Type B pancreatic cell (in vitro differentiated cells): ENCODE measurements at regions not wholly inside any gene's neighbourhood (a gene's known extent, or its start where the extent isn't known, plus 50 kb on each side); places are given as distances from the start of the nearest gene placed in this dataset.

Source experiments
- DNase-seq: peaks from one replicate; pipeline ENCODE4 v3.0.0; 2021; ENCODE audit warnings: mixed read lengths; ENCODE audit not compliant: unreplicated experiment; ENCODE audit errors: extremely low spot score
- H3K27ac Mint-ChIP-seq: 2 replicates; pipeline ENCODE4 v1.8.0; 2021; ENCODE audit warnings: mild to moderate bottlenecking, mixed read lengths
- H3K27me3 Mint-ChIP-seq: 2 replicates; pipeline ENCODE4 v1.8.0; 2021; ENCODE audit warnings: mixed read lengths
- H3K36me3 Mint-ChIP-seq: 2 replicates; pipeline ENCODE4 v1.8.0; 2021; ENCODE audit warnings: mixed read lengths
- H3K4me1 Mint-ChIP-seq: one replicate; pipeline ENCODE4 v1.8.0; 2021; ENCODE audit warnings: mixed read lengths; ENCODE audit not compliant: unreplicated experiment
- H3K4me3 Mint-ChIP-seq: 2 replicates; pipeline ENCODE4 v1.8.0; 2021; ENCODE audit warnings: mild to moderate bottlenecking, mixed read lengths
- H3K9me3 Mint-ChIP-seq: 2 replicates; pipeline ENCODE4 v1.8.0; 2021; ENCODE audit warnings: mixed read lengths
- TF ChIP-seq, protein P1 (sequence below): fragments of 200-600 bp; sonication (generic); conservative IDR thresholded peaks from 2 replicates; pipeline ENCODE4 v1.5.0; 2021; ENCODE audit warnings: antibody characterized with exemption, mild to moderate bottlenecking

- no peaks in the 10 kb centered on the region for H3K9me3 Mint-ChIP-seq
- H3K4me1 Mint-ChIP-seq: no peaks in the 10 kb centered on the region
- H3K4me3 Mint-ChIP-seq: no peak overlapping the region
- H3K27me3 Mint-ChIP-seq: no peaks in the 10 kb centered on the region
- no peak overlapping the region for H3K27ac Mint-ChIP-seq
- TF ChIP-seq, protein P1, sequence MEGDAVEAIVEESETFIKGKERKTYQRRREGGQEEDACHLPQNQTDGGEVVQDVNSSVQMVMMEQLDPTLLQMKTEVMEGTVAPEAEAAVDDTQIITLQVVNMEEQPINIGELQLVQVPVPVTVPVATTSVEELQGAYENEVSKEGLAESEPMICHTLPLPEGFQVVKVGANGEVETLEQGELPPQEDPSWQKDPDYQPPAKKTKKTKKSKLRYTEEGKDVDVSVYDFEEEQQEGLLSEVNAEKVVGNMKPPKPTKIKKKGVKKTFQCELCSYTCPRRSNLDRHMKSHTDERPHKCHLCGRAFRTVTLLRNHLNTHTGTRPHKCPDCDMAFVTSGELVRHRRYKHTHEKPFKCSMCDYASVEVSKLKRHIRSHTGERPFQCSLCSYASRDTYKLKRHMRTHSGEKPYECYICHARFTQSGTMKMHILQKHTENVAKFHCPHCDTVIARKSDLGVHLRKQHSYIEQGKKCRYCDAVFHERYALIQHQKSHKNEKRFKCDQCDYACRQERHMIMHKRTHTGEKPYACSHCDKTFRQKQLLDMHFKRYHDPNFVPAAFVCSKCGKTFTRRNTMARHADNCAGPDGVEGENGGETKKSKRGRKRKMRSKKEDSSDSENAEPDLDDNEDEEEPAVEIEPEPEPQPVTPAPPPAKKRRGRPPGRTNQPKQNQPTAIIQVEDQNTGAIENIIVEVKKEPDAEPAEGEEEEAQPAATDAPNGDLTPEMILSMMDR: no peak
- no peaks in the 10 kb centered on the region for H3K36me3 Mint-ChIP-seq
- DNase-seq: no peak
These were observed 368.2 kb upstream of the ARHGEF26 start for GRCh38 chr3:153753035-153753434.

DNA sequence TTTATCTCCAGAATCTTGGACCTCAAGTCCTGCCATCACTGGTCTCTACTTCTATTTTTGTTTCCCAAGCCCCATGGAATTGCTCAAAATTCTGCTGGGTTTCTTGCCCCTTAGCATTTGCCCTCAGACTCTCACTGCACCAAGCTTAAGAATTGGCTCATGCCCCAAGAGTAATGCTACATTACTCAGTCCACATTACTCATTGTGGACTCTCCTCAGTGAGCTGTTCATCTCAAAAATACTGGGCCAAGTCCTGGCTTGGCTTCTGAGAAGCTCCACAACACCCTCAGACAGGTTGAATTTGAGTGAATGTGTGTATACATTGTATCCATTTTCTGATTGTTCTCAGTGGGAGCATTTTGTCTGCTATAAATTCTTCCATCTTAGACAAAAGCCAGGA is 364.4 kb upstream of the ARHGEF26 start:
- Mint-ChIP-seq H3K36me3 (no peaks in the 10 kb centered on the region), H3K4me3 (no peak overlapping the region), H3K27me3 (no peaks in the 10 kb centered on the region), H3K4me1 (no peaks in the 10 kb centered on the region), H3K9me3 (no peaks in the 10 kb centered on the region), H3K27ac (no peak overlapping the region)
- no peak for DNase-seq
- TF ChIP-seq, protein P1: no peak

- Mint-ChIP-seq H3K4me3 (no peak overlapping the region), H3K4me1 (no peaks in the 10 kb centered on the region), H3K27ac (no peak overlapping the region), H3K9me3 (no peaks in the 10 kb centered on the region), H3K36me3 (no peaks in the 10 kb centered on the region), H3K27me3 (no peaks in the 10 kb centered on the region)
- no peak for DNase-seq
- TF ChIP-seq, protein P1: no peak
These were observed 363.4 kb upstream of the ARHGEF26 start for GRCh38 chr3:153757839-153758238.

DNA sequence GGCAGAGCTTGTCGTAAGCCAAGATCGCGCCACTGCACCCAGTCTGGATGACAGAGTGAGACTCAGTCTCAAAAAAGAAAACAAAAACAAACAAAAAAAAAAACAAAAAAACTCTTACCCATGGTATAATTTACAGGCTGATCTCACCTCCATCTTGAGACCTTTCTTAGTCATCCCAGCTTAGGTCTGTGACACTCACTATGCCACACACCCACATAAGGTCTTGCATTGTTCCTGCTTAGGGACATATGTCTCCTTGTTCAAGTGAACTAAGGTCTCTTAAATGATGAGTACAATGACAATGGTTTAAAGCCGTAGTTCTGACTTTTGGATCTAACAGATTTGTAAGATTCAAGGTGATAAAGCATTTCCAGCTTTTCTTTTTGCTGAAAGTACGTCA is 360.2 kb upstream of the ARHGEF26 start:
- H3K4me3 Mint-ChIP-seq: no peak overlapping the region
- H3K9me3 Mint-ChIP-seq: no peaks in the 10 kb centered on the region
- no peaks in the 10 kb centered on the region for H3K36me3 Mint-ChIP-seq
- no peaks in the 10 kb centered on the region for H3K4me1 Mint-ChIP-seq
- TF ChIP-seq, protein P1: no peak
- H3K27me3 Mint-ChIP-seq: no peaks in the 10 kb centered on the region
- no peak overlapping the region for H3K27ac Mint-ChIP-seq
- DNase-seq: no peak

- no peak overlapping the region for H3K4me3 Mint-ChIP-seq
- no peaks in the 10 kb centered on the region for H3K4me1 Mint-ChIP-seq
- no peaks in the 10 kb centered on the region for H3K27me3 Mint-ChIP-seq
- TF ChIP-seq, protein P1: no peak
- H3K27ac Mint-ChIP-seq: no peak overlapping the region
- H3K36me3 Mint-ChIP-seq: no peaks in the 10 kb centered on the region
- DNase-seq: no peak
- H3K9me3 Mint-ChIP-seq: no peaks in the 10 kb centered on the region
These were observed 358.6 kb upstream of the ARHGEF26 start for GRCh38 chr3:153762411-153763235.
